Spleen (tissue), 7 donors: ENCODE measurements at regions not wholly inside any gene's neighbourhood (a gene's known extent, or its start where the extent isn't known, plus 50 kb on each side); places are given as distances from the start of the nearest gene placed in this dataset.

Experiments
- CTCF ChIP-seq, 11 experiments: fragments of 200-600 bp in 7 of 11; fragments of 450-650 bp in 4 of 11; sonication (generic) in 4 of 11; IDR thresholded peaks in 8 of 11; conservative IDR thresholded peaks in 3 of 11; 1 replicate in 7 of 11; 2 replicates in 4 of 11; pipeline versions ENCODE4 v1.4.0 to v1.8.0; 2016 to 2021; ENCODE audit warnings: antibody characterized with exemption in 11 of 11, inconsistent platforms in 4 of 11, mild to moderate bottlenecking in 1 of 11
- POLR2A ChIP-seq, 3 donors: fragments of 450-650 bp; IDR thresholded peaks; one replicate each; pipeline ENCODE4 v1.5.1; 2017; ENCODE audit warnings: antibody characterized with exemption in 3 of 3, mild to moderate bottlenecking in 1 of 3
- donor health status: DM: no; HTN: no; CAD: no; lungs with moderate emphysema.
- donor health status: DM: no; HTN: no; CAD: no.
- donor health status: DM: no; HTN: no; CAD: no.

GRCh38 chr7:24038993-24039392 is 245.0 kb upstream of the NPY start:
- TF ChIP-seq CTCF (IDR thresholded peaks at IDR 0.05 in 8 of 11, conservative IDR thresholded peaks at IDR 0.05 in 3 of 11) (no peak), POLR2A (IDR thresholded peaks at IDR 0.05) (no peak)
